WTC11 (cell line): ENCODE measurements at regions not wholly inside any gene's neighbourhood (a gene's known extent, or its start where the extent isn't known, plus 50 kb on each side); places are given as distances from the start of the nearest gene placed in this dataset.

Experiments
- CBFB ChIP-seq: sonication (generic); formaldehyde crosslinking; IDR thresholded peaks from 2 replicates; pipeline ENCODE4 v1.8.1; 2022; ENCODE audit warnings: mild to moderate bottlenecking, low read depth, missing genetic modification reagents
- JAZF1 ChIP-seq: fragments of 250-450 bp; sonication (Bioruptor Pico); IDR thresholded peaks from 2 replicates; pipeline ENCODE4 v1.9.0; 2021; ENCODE audit warnings: moderate library complexity, mild to moderate bottlenecking, inconsistent platforms
- MXD4 ChIP-seq: fragments of 250-450 bp; sonication (Bioruptor Pico); IDR thresholded peaks from 2 replicates; pipeline ENCODE4 v1.8.0; 2021; ENCODE audit warnings: mild to moderate bottlenecking, moderate library complexity, borderline replicate concordance
- NR1H2 ChIP-seq: sonication (generic); formaldehyde crosslinking; IDR thresholded peaks from 2 replicates; pipeline ENCODE4 v1.9.0; 2021; ENCODE audit warnings: mild to moderate bottlenecking, moderate library complexity, missing genetic modification reagents
- NR2C2 ChIP-seq: sonication (generic); formaldehyde crosslinking; IDR thresholded peaks from 2 replicates; pipeline ENCODE4 v1.8.0; 2022; ENCODE audit warnings: mild to moderate bottlenecking, missing genetic modification reagents
- RORB ChIP-seq: fragments of 250-450 bp; sonication (Bioruptor Pico); IDR thresholded peaks from 2 replicates; pipeline ENCODE4 v1.9.0; 2021; ENCODE audit warnings: mild to moderate bottlenecking
- TEAD1 ChIP-seq: sonication (generic); formaldehyde crosslinking; IDR thresholded peaks from 2 replicates; pipeline ENCODE4 v1.8.0; 2022; ENCODE audit warnings: mild to moderate bottlenecking, missing genetic modification reagents
- TF ChIP-seq, protein P1 (sequence below): fragments of 200-600 bp; IDR thresholded peaks from 2 replicates; pipeline ENCODE4 v1.8.0; 2022; ENCODE audit warnings: antibody characterized with exemption
- TF ChIP-seq, protein P2 (sequence below): sonication (generic); formaldehyde crosslinking; IDR thresholded peaks from 2 replicates; pipeline ENCODE4 v1.8.1; 2023; ENCODE audit warnings: mild to moderate bottlenecking, missing genetic modification reagents, moderate library complexity

DNA sequence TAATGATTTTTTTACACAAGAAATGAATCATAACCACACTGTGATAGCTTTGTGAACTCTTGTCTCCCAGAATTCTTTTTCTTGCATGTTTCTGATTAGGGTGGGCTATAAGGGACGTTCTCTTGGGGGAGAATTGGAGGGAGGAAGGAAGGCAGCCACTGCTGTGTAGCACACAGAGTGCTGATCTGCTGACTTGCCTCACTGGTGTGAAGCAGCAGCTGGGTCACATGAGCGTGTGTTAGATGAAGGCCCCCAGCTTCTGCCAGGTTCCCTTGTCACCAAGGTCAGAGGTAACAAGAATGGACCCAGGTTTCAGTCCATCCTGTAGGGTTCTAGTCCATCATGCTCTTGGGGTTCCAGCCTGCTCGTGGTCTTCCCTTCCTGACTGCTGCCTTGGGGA lies 107.4 kb upstream of the GLI2 start:
- TF ChIP-seq, protein P1, sequence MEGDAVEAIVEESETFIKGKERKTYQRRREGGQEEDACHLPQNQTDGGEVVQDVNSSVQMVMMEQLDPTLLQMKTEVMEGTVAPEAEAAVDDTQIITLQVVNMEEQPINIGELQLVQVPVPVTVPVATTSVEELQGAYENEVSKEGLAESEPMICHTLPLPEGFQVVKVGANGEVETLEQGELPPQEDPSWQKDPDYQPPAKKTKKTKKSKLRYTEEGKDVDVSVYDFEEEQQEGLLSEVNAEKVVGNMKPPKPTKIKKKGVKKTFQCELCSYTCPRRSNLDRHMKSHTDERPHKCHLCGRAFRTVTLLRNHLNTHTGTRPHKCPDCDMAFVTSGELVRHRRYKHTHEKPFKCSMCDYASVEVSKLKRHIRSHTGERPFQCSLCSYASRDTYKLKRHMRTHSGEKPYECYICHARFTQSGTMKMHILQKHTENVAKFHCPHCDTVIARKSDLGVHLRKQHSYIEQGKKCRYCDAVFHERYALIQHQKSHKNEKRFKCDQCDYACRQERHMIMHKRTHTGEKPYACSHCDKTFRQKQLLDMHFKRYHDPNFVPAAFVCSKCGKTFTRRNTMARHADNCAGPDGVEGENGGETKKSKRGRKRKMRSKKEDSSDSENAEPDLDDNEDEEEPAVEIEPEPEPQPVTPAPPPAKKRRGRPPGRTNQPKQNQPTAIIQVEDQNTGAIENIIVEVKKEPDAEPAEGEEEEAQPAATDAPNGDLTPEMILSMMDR = no peak
- TF ChIP-seq TEAD1 (CRISPR knock-in tag) (no peak), MXD4 (no peak), CBFB (CRISPR knock-in tag) (no peak), RORB (CRISPR knock-in tag) (no peak), NR1H2 (CRISPR knock-in tag) (no peak), NR2C2 (CRISPR knock-in tag) (no peak), JAZF1 (CRISPR knock-in tag) (no peak)
- TF ChIP-seq, protein P2, sequence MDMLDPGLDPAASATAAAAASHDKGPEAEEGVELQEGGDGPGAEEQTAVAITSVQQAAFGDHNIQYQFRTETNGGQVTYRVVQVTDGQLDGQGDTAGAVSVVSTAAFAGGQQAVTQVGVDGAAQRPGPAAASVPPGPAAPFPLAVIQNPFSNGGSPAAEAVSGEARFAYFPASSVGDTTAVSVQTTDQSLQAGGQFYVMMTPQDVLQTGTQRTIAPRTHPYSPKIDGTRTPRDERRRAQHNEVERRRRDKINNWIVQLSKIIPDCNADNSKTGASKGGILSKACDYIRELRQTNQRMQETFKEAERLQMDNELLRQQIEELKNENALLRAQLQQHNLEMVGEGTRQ (CRISPR knock-in tag) = no peak
